CD4-positive, alpha-beta T cell treated with Interleukin-1 beta for 1 hour (primary cell): ENCODE measurements at regions not wholly inside any gene's neighbourhood (a gene's known extent, or its start where the extent isn't known, plus 50 kb on each side); places are given as distances from the start of the nearest gene placed in this dataset.

Experiments
- DNase-seq, 2 donors: peaks; one replicate each; pipeline ENCODE4 v3.0.0-alpha.2; 2020 to 2022

GRCh38 chr11:134483291-134483690, 71.2 kb upstream of the B3GAT1 start:
- DNase-seq: no peak

DNA sequence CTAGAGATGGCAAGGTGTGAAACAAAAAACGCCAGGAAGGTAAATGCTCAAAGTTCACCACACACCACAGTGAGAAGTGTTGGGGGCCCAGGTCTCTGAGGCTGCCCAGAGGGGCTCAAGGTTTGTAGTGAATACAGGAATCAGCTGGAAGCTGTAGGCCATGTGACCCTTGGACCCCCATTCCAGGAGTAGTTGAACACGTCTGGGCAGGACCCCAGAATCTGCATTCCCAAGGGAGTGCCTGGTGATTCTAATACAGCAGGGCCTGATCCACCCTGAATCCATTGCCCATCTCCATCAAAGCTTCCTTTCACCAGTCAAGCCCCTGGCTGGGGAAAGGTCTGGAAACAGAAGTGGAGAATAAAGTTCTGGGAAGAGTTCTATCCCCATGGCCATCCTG, 70.8 kb upstream of the B3GAT1 start:
- DNase-seq: no peak

DNA sequence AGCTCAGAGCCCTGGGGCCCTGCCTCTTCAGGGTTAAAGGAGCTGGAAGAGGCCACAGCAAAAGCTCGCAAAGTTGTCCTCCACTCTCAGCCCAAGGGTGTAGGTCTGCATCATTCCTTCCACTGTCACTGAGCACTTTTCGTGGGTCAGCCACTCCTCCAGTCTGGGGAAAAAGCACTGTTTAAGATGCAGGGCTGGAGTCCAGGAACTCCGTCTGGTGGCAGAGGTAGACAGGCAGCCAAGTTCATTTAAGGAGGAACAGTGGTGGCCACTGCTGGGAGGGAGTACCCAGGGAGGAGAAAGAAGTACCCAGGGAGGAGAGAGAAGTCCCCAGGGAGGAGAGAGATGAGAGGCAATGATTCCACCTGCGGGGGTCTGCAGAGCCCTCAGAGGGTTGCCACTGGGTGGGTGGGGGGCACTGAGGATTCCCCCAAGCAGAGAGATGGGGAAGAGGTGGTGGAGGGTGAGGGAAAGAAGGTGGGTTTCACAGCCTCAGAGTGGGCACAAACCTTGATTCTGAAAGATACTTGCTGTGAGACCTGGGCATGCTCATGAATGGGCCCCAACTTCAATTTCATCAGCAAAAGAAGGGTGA, 70.0 kb upstream of the B3GAT1 start:
- DNase-seq: no peak

DNA sequence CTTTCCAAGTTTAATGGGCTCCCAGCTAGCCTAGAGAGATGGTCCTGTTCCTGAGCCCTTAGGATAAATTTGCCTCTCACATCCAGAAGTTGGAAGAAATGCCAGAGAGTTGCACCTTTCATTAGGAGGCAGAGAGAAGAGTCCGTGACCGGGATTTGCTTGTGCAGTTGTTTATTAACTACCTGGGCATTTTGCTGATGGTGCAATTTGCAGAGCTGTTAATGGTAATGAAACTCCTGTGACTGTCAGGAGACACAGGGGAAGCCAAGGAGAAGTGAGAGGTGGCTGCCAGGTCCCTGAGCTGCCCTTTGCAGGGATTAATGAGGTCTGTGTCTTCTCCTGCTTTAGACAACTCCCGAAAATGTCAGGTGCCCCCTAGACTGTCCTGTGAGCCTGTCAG, 69.1 kb upstream of the B3GAT1 start:
- DNase-seq: no peak

DNA sequence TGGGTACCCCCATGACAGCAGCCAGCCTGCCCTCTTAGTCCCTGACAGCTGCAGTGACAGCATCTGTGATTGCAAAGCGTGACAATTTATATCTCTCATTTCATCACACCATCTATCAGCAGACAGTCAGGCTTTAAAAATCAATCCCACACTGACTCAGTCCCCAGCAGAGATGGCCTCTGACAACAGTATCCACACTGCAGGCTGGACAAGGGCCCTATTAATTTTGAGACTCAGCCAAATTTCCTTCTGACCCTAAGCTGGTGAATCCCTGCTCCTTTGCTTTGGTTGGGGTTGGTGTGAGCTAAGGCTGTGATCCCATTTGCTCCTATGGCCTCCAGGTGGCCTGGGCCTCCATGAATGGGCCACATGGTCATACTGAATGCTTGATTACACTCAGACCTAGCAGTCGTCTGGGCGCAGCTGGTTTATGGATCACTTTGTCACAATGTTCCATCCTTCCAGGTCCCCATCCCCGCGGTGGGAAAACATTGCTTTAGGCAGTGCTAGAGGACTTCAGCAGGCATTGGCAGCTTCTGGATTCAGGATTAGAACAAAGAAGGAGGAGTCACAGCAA, 68.2 kb upstream of the B3GAT1 start:
- DNase-seq: no peak

- DNase-seq: no peak
These were observed 67.4 kb upstream of the B3GAT1 start for GRCh38 chr11:134479206-134480135.

- DNase-seq: no peak
These were observed 66.6 kb upstream of the B3GAT1 start for GRCh38 chr11:134478611-134479010.

DNA sequence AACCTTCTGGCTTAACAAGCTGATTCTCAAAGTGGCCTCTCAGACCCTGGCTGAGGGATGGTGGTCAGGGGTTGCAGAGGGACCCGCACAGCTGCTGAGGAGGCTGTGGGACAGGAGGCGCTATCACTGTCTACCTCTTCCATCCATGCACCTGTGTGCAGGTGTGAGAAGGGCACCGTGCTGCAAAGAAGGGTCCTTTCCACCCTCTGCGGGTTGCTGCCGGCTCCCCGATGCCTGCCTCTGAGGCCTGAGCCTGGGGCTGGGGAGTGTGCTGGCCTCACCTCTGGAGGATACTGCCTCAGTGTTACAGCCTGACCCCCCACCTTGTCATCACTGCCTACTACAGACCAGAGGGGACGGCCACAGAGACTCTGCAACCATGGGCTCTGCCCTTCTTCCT, 66.1 kb upstream of the B3GAT1 start:
- DNase-seq: no peak

DNA sequence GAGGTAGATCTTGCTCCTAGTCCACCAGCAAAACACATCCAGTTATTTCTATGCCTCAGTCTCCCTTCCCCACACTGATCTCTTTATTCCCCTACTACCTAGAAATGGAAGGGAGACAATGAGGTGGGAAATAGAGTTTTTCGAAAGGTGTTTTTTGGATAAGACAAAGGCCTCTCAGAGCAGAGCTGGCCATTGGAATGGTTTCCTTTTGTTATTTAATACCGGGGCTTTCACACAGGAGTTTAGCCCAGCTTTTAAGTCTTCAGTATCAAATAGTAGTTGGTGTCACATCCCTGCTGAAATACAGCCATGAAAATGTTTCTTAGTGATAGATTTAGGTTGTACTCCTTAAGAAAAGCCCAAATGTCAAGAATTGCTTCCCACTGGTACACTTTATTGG, 65.4 kb upstream of the B3GAT1 start:
- DNase-seq: no peak

GRCh38 chr11:134476435-134477021, 64.5 kb upstream of the B3GAT1 start:
- no peak for DNase-seq

DNA sequence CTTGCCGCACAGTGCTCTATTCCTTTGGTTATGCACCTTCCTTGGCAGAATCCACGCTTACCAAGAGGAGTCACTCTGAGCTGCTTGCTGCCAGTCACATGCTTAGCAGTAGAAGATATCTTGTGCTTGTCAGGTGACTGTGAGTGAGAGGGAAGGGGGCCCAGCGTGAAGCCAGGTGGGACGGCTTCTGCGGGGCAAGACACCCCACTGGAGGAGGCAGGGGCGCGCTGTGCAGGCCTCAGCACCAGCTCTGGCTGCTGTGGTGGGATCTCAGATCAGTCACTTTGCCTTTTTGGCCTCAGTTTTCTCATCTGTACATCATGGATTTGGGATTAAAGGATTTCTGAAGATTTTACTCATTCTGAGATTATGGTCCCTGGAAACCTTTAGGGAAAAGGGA, 63.9 kb upstream of the B3GAT1 start:
- no peak for DNase-seq

DNA sequence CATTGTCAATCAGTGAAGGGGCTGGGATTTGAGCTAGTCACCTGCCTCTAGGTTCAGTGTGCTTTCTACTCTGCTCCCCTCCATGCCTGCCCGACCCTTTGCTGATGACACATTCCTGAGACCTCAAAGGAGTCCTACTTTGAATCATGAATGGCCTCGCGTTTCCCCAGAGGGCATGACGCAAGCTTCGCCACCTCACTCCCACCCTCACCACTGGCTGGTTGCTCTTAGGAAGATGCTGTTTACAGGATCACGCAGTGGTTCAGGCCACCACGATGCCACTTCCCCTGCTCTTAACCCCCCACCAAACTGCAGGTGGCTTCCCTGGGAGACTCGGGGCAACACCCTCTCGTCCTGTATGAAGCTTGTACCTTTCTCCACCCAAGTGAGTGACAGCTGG, 62.9 kb upstream of the B3GAT1 start:
- DNase-seq: no peak

DNA sequence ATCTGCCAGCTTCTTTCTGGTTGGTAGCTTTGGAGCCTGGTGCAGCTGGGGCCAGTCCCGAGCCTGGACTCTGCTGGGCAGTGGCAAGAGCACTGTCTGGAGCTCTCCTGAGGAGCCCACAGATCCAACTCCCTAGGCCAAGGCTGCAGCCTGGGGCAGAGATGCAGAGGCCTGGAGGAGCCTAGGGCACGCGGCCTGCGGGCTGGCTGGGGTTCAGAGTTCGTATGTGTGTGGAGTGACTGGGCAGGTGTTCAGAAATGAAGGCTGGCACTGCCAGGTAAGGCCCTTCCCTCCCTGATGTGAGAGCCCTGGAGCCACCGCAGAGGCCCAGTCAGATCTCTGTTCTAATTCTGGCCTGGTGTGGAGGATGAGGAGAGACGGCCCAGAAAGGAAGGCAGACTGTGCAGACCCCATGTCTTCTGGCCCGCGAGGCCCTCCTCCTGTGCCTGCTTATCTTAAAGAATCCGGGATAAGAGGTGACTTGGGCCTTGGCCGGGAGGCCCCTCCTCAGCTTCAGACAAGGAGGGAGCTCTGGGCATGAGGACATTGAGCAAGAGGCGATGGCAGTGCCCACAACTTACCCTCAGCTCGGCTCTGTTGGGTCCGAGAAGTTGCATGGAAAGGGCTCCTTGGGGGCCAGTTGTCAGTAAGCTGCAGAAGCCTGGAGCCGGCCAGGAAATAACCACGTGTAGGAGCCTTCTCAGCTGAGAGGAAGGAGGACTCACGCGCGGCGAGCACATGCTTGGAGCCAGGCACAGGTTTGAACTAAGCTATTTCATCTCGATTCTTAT, 62.2 kb upstream of the B3GAT1 start:
- no peak for DNase-seq

GRCh38 chr11:134471716-134472455, 59.8 kb upstream of the B3GAT1 start:
- no peak for DNase-seq

DNA sequence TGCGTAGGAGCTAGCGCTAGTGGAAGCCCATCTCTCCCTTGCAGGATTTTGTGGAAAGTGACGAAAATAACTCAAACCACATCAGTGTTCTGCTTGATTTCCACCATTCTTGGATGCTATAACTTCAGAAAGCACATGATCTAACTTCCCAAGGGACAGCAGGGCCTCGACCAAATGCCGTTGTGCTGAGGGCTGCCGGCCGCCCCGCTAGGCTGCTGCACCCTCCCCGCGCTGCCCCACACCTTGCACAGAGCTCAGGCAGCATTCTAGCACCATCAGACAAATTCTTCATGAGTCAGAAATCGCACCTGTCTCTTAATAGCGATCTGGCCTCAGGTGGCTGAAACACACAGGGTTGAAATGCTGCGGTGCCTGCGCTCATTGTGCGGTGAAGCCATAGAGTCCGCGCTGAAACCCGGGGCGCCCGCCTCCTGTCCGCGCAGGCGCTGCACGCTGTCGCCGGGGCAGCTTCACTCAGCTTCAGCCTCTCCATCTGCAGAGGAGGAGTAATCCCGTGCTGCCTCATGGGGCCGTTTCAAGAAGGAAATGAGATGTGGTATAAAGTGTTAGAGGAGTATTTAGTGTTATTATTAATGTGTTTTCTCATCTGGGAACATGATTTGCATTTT, 59.2 kb upstream of the B3GAT1 start:
- no peak for DNase-seq

- DNase-seq: no peak
These were observed 58.2 kb upstream of the B3GAT1 start for GRCh38 chr11:134470238-134470637.

DNA sequence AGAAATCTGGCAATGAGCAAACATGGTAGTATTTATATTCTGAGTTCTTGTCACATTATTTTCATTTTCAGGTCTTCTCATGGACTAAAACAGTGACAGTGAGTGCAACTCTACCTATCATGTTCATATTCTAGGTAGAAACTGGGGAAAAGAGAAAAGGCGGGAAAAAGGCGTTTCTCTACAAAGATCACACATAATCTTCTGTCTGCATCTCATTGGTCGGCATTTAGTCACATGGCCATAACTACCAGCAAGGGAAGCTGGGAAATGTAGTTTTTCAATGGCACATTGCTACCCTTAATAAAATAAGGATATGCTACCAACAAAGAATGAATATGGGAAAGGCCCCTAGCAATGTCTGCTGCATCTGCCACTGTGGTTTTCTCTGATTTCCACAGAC, 57.6 kb upstream of the B3GAT1 start:
- no peak for DNase-seq

- DNase-seq: no peak
These were observed 56.8 kb upstream of the B3GAT1 start for GRCh38 chr11:134468796-134469195.

DNA sequence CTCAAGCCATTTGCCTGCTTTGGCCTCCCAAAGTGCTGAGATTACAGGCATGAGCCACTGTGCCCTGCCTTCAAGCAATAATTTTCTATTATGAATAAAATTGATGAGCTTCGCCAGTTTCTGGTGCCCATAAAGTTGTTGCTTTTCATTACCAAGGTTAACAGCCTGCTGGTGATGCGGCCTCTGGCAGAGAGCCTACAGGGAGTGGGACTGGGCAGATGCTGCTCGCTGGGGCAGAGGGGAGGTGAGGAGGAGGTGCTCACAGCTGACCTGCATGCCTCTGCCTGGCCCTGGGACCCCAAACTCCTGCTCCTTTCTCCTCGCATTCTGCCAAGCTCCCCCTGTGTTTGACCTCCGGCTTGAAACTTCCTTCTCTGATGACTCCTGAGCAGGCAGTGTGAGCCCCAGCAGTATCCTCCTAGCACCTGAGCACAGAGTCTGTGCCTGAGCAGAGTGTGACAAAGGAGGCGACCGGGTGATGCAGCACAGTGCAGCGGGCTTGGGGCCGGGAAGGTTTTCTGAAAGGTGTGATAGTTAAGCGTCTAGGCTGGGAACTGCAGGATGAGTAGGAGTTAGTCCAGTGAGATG, 56.1 kb upstream of the B3GAT1 start:
- no peak for DNase-seq

GRCh38 chr11:134466610-134467567, 54.8 kb upstream of the B3GAT1 start:
- no peak for DNase-seq
